ENCODE measurements at regions not wholly inside any gene's neighbourhood (a gene's known extent, or its start where the extent isn't known, plus 50 kb on each side); places are given as distances from the start of the nearest gene placed in this dataset.

DNA sequence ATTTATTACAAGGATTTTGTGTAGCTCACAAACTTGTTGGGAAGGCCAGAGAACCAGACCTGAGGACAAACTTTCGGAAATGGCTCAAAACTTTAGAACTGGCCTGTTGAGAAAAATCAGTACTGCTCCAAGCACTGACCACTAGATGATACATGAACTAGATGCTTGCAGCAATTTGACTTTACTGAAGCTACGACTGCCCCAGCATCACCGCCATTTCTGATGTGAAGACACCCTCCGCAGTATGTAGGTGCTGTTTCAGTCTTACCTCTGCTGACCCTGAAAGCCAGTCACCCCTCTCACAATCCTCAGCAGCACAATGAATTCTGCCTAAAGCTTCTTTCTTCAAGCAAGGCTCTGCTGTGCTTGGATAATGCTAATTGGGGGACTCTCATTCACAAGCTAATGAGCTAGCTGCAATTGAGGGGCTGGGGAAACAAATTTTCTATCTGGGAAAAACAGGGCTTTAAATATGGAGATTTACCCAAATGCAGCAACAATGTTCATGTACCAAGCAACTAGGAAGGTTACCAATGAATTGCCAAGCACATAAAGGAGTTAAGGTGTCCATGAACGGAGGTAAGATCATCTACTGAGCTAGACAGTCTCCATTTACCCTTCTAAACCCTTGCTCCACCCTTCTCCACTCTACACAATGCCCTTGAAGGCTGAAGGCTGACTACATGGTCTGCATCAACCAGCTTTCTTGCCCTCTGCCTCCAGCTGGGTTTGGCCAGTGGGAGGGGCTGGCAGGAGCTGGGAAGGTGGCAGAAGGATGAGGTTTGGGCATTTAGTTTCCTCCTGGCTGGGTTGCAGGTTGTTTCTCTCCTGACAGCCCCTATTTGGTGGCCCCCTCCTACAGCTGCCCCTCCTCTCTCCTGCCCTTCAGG lies 53.2 kb upstream of the FSTL1 start:
- H3K4me3 ChIP-seq (ENCODE audit: low read depth, low read length) = no peak overlapping the region
- no peak for TF ChIP-seq MYC (IDR thresholded peaks at IDR 0.05; ENCODE audit: low read depth, low read length)
- TF ChIP-seq MAX (IDR thresholded peaks at IDR 0.05; ENCODE audit: low read depth, low read length) = no peak
- TF ChIP-seq POLR2A (IDR thresholded peaks at IDR 0.05; ENCODE audit: extremely low read depth, insufficient read length) = no peak
- TF ChIP-seq CTCF (IDR thresholded peaks at IDR 0.05; ENCODE audit: low read depth, low read length) = no peak
- no peak for DNase-seq (ENCODE audit: low read depth)

DNA sequence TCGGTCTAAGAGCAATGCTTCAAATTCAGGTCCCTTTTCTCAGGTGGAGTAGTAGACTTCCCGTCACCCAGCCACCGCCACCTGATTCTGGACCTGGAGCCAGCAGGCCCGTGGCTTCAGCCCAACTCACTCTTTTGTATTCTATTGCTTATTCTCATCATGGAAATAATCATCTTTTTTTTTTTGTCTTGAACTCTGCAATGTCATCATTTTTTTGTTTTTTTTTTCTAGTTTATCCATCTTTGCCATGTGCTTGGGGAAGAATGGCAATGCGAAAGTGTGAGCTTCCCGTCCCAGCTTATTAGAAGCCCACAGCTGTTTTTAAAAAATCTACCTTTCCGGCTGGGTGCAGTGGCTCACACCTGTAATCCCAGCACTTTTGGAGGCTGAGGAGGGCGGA lies 51.3 kb upstream of the FSTL1 start:
- H3K4me3 ChIP-seq (ENCODE audit: low read depth, low read length) = no peak overlapping the region
- no peak for DNase-seq (ENCODE audit: low read depth)
- TF ChIP-seq MAX (IDR thresholded peaks at IDR 0.05; ENCODE audit: low read depth, low read length) (no peak), MYC (IDR thresholded peaks at IDR 0.05; ENCODE audit: low read depth, low read length) (no peak), CTCF (IDR thresholded peaks at IDR 0.05; ENCODE audit: low read depth, low read length) (no peak), POLR2A (IDR thresholded peaks at IDR 0.05; ENCODE audit: extremely low read depth, insufficient read length) (no peak)

All from NB4 (cell line).